ENCODE measurements at regions not wholly inside any gene's neighbourhood (a gene's known extent, or its start where the extent isn't known, plus 50 kb on each side); places are given as distances from the start of the nearest gene placed in this dataset.
"Not testable (repeated sequence)": the region's sequence is repeated elsewhere in the genome, so short reads cannot be mapped to it uniquely, and the experiment has no call there.

DNA sequence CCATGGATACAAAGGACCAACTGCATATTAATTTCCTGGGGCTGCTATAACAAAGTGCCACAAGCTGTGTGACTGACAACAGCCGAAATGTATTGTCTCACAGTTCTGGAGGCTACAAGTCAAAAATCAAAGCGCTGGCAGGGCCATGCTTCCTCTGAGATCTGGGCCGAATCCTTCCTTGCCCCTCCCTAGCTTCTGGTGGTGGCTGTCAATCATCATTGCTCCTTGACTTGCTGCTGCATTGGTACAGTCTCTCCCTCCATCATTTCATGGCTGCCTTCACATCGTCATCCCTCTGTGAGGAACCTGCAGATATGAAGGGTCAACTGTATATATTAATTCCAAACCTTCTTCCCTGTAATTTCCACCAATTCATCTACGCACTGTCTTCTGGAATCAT lies 118.3 kb downstream of the EXOC5 start:
- DNase-seq (ENCODE audit: low spot score): no peak

DNA sequence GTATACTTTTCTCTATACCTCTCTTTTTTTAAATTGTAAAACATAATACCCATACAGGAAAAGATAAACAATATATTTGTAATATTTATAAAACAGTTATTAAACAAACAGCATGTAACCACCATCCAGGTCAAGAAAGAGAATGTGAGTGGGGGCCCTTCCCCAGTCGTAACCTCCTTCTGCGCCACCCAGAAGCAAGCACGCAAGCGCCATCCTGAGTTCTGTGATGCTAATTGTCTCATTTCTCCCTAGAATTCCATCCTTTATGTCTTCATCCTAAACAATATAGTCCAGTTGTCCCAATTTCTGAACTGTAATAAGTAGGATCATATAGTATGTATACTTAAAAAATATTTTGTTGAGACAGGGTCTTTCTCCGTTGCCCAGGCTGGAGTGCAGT lies 129.5 kb downstream of the EXOC5 start:
- no peak for DNase-seq (ENCODE audit: low spot score)

DNA sequence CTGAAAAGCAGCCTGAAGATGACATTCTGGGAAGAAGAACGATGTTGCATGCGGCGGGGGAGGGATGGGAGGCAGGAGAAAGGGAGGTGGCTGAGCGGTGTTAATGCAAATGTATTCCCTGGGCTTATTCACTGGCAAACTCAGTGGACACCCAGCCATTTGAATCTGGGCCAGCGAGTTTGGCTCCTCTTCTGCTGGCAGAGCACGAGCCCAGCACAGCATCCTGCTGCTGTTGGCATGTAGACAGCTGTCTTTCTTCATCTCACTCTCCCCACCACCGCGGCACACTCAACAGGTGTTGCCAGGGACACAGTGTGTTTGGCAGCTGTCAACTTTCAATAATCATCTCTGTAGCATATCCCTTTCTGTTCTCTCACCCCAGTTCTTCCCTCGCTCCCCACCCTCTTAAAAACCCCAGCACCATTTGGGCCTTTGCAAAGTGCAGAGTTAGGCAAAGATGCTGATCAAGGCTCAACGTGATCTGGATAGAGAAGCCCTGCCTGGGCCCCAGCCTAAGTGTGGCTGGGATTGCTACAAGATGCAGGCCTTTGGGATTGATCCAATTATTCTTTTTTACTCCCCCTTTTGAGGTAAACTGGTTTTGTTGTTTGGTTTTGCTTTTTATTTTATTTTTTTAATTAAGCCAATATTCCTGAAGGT lies 131.9 kb downstream of the EXOC5 start:
- DNase-seq (ENCODE audit: low spot score): no peak

- DNase-seq (ENCODE audit: low spot score): not testable (repeated sequence)
Observed at GRCh38 chr14:57127809-57128208, 140.9 kb downstream of the EXOC5 start.

DNA sequence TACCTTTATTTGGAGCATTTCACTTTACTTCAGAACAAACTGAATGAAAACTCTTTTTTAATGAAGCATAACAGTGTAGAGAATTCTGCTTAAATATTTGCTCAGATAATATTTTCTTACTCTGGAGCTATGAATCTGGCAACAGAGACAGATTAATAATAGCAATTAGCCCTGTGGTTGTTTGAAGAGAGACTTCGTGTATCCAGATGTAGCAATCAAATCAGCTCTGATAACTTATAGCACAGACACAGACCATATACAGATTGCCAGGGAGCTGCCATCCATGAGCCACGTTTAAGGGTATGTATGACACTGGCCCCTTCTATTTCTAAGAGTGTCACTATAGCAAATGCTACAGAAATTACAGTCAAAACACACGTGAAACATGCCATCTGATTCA lies 146.6 kb downstream of the EXOC5 start:
- DNase-seq (ENCODE audit: low spot score): no peak

DNA sequence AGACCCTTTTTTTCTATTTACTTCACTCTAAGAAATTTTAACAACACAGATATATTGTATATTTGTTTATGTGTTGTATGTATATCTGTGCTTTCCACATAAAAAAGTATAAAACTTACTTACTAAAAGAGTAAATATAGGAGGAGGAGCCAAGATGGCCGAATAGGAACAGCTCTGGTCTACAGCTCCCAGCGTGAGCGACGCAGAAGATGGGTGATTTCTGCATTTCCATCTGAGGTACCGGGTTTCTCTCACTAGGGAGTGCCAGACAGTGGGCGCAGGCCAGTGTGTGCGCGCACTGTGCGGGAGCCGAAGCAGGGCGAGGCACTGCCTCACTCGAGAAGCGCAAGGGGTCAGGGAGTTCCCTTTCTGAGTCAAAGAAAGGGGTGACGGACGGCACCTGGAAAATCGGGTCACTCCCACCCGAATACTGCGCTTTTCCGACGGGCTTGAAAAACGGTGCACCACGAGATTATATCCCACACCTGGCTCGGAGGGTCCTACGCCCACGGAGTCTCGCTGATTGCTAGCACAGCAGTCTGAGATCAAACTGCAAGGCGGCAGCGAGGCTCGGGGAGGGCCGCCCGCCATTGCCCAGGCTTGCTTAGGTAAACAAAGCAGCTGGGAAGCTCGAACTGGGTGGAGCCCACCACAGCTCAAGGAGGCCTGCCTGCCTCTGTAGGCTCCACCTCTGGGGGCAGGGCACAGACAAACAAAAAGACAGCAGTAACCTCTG lies 156.5 kb downstream of the EXOC5 start:
- DNase-seq (ENCODE audit: low spot score): not testable (repeated sequence)

DNA sequence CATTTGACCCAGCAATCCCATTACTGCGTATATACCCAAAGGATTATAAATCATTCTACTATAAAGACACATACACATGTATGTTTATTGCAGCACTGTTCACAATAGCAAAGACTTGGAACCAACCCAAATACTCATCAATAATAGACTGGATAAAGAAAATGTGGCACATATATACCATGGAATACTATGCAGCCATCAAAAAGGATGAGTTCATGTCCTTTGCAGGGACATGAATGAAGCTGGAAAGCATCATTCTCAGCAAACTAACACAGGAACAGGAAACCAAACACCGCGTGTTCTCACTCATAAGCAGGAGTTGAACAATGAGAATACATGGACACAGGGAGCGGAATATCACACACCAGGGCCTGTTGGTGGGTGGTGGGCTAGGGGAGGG lies 158.3 kb downstream of the EXOC5 start:
- not testable (repeated sequence) for DNase-seq (ENCODE audit: low spot score)

GRCh38 chr14:57091030-57091608 lies 177.6 kb downstream of the EXOC5 start:
- no peak for DNase-seq (ENCODE audit: low spot score)

DNA sequence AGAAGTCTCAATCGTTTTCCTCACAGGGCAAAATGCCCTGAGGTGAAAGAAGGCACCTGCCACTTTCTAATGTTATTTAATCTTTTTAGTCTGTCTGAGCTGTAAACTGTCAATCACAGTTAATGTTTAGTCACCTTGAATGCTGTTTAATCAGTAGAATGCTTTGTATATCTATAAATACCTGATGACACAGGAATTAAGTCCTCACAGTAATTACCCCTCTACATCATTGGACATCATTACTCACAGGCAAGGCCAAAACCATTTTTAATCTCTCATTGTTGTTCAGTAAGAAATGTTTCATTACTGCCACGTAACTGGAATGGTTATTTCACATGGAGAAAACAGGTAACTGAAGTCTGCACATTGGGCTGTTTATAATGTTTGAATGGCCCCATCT lies 178.8 kb downstream of the EXOC5 start:
- no peak for DNase-seq (ENCODE audit: low spot score)

DNA sequence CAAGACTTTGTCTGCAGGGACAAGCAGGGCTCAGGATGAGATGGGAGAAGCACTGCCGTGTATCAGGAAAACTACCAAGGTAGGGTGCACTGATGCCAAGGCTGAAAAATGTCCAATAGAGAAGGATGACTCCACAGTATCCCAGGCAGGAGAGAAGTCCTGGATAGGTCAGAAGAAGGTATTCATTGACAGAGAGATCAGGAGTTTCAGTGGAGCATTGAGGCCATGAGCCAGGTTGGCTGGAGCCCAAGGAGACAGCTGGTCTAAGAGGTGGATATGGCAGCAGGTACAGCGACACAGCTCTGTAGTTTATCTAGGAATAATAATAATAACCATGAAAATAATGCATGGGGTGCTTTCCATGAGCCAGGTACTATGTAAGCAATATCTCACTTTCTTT lies 180.9 kb downstream of the EXOC5 start:
- no peak for DNase-seq (ENCODE audit: low spot score)

- no peak for DNase-seq (ENCODE audit: low spot score)
Observed at GRCh38 chr14:57086271-57087162, 182.2 kb downstream of the EXOC5 start.

GRCh38 chr14:57085801-57086200 lies 182.9 kb downstream of the EXOC5 start:
- DNase-seq (ENCODE audit: low spot score): no peak

DNA sequence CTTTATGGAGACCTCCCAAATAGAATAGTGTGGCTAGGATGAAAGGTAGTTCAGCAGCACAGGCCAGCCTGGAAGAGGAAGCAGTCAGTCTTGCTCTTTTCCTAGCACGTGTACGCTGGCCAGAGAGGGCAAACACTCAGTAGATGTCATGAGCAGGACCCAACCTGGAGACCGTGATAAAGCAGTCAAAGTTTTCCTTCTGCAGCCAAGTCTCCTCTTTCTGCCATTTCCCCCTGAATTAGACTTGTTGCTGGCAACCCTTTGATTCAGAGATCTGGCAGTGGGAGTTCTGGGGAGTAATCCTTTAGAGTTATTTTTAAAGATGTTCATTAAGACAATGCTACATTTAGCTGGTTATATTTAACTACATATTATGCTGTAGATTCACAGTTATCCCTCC lies 183.7 kb downstream of the EXOC5 start:
- DNase-seq (ENCODE audit: low spot score): no peak

DNA sequence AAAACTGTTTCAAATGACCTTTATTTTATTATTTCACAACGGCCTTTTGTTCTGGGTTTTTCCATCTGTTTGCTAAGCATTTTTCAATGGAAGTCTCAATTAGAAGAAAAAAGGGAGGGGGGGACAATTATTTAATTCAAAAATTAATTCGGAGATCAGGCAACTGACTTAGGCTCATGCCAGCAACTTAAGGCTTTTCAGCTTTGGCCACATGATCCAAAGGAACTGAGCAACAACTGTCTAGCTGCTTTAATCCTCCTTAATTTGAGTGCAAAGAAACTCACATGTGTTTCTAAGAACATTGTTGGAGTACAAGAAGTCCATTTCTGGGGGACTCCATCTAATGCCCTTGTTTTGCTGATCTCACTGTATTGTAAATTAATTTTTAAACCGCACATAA lies 188.0 kb downstream of the EXOC5 start:
- DNase-seq (ENCODE audit: low spot score): no peak

DNA sequence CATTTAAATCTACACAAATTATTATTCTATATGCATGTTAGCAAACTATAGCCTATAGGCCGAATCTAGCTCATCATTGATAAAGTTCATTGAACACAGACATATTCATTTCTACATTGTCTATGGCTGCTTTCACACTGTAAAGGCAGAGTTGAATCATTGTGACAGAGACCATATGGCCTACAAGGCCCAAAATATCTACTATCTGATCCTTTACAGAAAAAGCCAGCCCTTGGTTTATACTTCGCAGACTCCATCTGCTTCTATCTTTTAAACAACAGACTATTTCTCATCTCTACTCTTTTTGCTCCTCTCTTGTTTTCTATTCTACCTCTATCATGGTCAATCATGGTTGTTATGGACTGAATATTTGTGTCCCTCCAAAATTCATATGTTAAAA lies 190.7 kb downstream of the EXOC5 start:
- DNase-seq (ENCODE audit: low spot score): no peak

DNA sequence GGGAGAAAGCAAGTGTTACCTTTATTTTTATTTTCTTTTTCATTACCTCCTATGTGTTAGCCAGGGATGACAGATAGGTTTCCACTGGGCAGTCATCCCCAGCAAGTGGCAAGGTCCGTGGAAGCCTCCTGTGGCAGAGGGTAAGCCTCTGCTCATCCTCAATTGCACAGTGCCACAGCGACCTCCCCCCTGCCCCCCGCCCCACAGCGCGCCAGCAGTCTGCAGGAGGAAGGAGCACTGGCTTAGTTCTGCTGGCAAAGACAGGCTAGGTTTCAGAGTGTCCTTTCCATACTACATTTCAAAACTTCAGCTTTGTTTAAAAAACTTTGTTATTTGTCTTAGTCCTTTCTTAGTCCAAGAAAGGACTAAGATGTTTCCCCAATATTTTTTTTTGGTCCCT lies 194.7 kb downstream of the EXOC5 start:
- no peak for DNase-seq (ENCODE audit: low spot score)

DNA sequence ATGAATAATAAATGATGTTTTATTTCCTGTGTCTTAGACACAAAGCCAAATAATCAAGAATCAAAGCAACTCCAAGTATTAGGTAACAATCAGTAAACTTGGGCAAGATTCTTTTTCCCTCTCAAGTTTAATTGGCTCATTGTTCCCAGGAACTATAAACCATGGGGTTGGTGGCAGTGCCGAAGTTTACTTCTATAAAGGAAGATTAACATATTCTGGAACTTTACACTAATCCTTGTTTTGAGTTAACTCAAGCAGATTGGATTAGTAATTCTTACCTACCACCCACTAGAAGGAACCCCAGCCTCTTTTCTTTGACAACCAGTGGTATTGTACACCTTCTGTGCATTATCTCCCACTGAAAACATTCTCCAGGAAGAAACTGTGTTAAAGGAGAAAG lies 197.1 kb downstream of the EXOC5 start:
- DNase-seq (ENCODE audit: low spot score): no peak

GRCh38 chr14:57069702-57070101 lies 199.0 kb downstream of the EXOC5 start:
- no peak for DNase-seq (ENCODE audit: low spot score)

DNA sequence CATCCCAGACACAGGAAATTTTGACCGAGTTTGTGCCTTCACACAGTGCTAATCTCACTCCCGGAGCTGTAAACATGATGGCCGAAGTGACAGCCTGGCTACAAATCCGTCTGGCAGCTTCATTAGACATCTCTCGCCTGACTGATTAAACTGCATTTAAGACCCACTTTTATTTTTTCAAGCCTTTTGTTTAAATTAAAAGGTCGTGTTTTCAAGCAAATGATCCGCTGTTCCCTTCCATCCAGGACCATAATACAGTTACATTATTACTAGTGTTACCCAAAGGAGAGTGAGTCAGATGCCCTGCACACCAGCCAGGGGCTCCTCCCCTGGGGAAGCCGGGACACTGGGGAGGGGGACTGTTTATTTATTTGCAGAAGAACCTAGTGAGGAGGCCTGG lies 200.2 kb downstream of the EXOC5 start:
- DNase-seq (ENCODE audit: low spot score): no peak

DNA sequence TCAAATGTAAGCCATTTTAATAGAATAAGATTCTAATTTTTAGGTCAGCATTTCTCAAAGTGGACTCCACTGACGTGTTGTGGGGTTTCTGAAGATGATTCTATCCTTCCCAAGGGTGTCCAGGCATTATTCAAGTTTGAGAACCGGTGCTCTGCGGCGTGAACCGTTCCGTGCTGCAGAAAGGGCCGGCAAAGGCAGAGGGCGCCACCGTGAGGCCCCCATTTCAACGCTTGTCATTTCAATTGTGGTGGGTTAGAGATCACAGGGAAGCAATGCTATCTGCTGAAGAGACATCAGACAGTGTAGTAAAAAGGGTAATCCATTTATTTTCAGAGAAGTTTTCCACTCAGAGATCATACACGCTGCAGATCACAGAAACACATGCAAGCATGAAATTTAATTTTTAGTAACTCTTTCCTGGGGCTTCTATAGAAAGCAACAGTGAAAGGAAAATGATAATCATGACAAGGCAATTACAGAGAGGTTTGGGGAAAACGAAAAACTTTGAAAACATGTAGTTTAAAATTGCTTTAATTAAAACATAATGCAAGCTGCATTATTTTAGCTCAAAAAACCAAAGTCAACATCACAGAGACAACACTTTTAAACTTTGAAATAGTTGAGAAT lies 201.7 kb downstream of the EXOC5 start:
- no peak for DNase-seq (ENCODE audit: low spot score)

GRCh38 chr14:57066463-57066862 lies 202.2 kb downstream of the EXOC5 start:
- no peak for DNase-seq (ENCODE audit: low spot score)
